Type B pancreatic cell (in vitro differentiated cells): ENCODE measurements at regions not wholly inside any gene's neighbourhood (a gene's known extent, or its start where the extent isn't known, plus 50 kb on each side); places are given as distances from the start of the nearest gene placed in this dataset.

Experiments
- DNase-seq: peaks from one replicate; pipeline ENCODE4 v3.0.0; 2021; ENCODE audit warnings: mixed read lengths; ENCODE audit not compliant: unreplicated experiment; ENCODE audit errors: extremely low spot score
- H3K27ac Mint-ChIP-seq: 2 replicates; pipeline ENCODE4 v1.8.0; 2021; ENCODE audit warnings: mild to moderate bottlenecking, mixed read lengths
- H3K27me3 Mint-ChIP-seq: 2 replicates; pipeline ENCODE4 v1.8.0; 2021; ENCODE audit warnings: mixed read lengths
- H3K36me3 Mint-ChIP-seq: 2 replicates; pipeline ENCODE4 v1.8.0; 2021; ENCODE audit warnings: mixed read lengths
- H3K4me1 Mint-ChIP-seq: one replicate; pipeline ENCODE4 v1.8.0; 2021; ENCODE audit warnings: mixed read lengths; ENCODE audit not compliant: unreplicated experiment
- H3K4me3 Mint-ChIP-seq: 2 replicates; pipeline ENCODE4 v1.8.0; 2021; ENCODE audit warnings: mild to moderate bottlenecking, mixed read lengths
- H3K9me3 Mint-ChIP-seq: 2 replicates; pipeline ENCODE4 v1.8.0; 2021; ENCODE audit warnings: mixed read lengths
- TF ChIP-seq, protein P1 (sequence below): fragments of 200-600 bp; sonication (generic); conservative IDR thresholded peaks from 2 replicates; pipeline ENCODE4 v1.5.0; 2021; ENCODE audit warnings: antibody characterized with exemption, mild to moderate bottlenecking

DNA sequence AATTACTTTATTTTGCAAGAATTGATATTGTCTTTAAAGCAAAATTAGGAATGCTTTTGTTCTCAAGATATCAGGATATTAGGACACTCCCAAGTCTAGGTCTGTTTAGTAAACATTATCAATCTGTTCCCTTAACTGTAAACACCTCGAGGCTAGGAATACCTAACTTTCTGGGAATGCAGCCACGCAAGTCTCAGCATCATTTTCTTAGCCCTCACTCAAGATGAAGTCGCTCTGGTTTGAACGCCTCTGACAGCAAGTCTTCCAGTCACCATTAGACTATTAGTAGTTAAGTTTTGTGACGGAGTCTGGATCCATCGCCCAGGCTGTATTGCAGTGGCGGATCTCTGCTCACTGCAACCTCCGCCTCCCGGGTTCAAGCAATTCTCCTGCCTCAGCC is 128.0 kb upstream of the MYO3A start:
- H3K4me1 Mint-ChIP-seq = no peaks in the 10 kb centered on the region
- TF ChIP-seq, protein P1, sequence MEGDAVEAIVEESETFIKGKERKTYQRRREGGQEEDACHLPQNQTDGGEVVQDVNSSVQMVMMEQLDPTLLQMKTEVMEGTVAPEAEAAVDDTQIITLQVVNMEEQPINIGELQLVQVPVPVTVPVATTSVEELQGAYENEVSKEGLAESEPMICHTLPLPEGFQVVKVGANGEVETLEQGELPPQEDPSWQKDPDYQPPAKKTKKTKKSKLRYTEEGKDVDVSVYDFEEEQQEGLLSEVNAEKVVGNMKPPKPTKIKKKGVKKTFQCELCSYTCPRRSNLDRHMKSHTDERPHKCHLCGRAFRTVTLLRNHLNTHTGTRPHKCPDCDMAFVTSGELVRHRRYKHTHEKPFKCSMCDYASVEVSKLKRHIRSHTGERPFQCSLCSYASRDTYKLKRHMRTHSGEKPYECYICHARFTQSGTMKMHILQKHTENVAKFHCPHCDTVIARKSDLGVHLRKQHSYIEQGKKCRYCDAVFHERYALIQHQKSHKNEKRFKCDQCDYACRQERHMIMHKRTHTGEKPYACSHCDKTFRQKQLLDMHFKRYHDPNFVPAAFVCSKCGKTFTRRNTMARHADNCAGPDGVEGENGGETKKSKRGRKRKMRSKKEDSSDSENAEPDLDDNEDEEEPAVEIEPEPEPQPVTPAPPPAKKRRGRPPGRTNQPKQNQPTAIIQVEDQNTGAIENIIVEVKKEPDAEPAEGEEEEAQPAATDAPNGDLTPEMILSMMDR = no peak
- no peaks in the 10 kb centered on the region for H3K36me3 Mint-ChIP-seq
- no peak overlapping the region for H3K4me3 Mint-ChIP-seq
- DNase-seq = no peak
- no peak overlapping the region for H3K27ac Mint-ChIP-seq
- peaks cover 34% of the 10 kb centered on the region for H3K27me3 Mint-ChIP-seq
- H3K9me3 Mint-ChIP-seq = no peaks in the 10 kb centered on the region

DNA sequence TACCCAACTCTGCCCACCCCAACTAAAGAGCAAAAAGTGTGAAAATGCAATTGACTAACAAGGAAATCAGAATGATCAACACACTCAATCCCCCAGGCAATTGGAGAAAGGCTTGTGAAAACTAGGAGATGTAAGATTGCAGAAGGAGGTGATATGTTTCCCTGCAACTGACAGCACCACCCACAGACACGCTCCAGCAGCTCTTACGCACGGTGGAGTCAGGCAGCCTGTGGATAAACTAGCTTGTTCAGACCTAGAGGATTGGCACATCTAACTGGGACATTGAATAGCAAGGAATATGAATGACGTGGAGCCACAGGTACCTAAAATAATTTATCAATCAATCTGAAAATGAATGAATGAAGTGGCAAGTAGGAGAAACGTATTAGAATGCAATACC is 125.7 kb upstream of the MYO3A start:
- Mint-ChIP-seq H3K27ac (no peak overlapping the region), H3K27me3 (peaks cover 49% of the 10 kb centered on the region), H3K36me3 (no peaks in the 10 kb centered on the region), H3K4me3 (no peak overlapping the region), H3K4me1 (no peaks in the 10 kb centered on the region), H3K9me3 (no peaks in the 10 kb centered on the region)
- TF ChIP-seq, protein P1 = no peak
- DNase-seq = no peak

DNA sequence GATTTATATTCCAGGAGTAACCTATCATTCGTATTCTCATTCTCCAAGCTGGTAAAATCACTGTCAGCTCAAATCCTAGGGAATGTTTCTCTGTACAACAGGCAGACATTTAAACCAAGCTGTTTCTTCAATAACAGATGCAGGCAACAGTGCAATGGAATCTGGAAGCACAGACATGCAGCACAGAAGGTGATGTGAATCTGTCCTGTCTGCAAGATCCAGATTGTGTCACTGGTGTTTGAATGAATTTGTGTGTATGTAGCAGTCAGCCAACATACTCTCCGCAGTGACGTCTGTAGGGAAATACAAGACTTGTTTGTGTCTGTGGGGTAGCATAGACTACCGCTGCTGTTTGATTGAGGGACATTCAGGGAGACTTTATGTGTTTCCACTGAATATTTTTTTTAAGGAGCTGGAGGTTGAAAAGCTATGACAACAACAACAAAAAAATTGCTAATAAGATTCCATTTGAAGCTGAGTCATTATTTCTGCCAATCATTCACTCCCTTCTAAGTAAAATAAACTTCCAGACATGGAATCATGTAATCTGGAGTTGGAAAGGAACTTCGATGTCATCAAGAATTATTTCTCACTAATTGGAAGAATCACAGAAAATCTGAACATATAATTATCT is 122.9 kb upstream of the MYO3A start:
- Mint-ChIP-seq H3K27me3 (peaks cover 63% of the 10 kb centered on the region), H3K9me3 (no peaks in the 10 kb centered on the region), H3K27ac (no peak overlapping the region), H3K4me1 (peaks cover 5% of the 10 kb centered on the region), H3K4me3 (no peak overlapping the region), H3K36me3 (no peaks in the 10 kb centered on the region)
- TF ChIP-seq, protein P1 = no peak
- DNase-seq = no peak

DNA sequence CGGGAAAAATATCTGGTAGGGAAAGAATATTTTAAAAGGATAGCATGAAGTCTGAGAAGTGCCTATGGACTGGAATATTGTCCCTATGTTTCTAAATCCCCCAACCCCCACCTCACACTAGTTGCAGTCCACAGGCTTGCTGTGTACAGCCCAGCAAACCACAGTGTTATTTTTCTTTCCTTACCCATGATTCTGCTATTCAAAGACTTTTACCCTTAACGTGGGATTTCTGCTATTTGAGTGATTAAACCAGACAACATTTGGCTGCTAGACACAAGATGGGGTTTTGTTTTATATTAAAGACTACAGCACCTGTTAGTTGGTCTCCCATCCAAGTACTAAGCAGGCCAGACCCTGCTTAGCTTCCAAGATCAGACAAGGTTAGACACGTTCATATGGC is 120.5 kb upstream of the MYO3A start:
- H3K27me3 Mint-ChIP-seq = peaks cover 71% of the 10 kb centered on the region
- TF ChIP-seq, protein P1 = no peak
- H3K9me3 Mint-ChIP-seq = no peaks in the 10 kb centered on the region
- H3K27ac Mint-ChIP-seq = no peak overlapping the region
- no peaks in the 10 kb centered on the region for H3K36me3 Mint-ChIP-seq
- H3K4me1 Mint-ChIP-seq = peaks cover 7% of the 10 kb centered on the region
- H3K4me3 Mint-ChIP-seq = no peak overlapping the region
- no peak for DNase-seq

DNA sequence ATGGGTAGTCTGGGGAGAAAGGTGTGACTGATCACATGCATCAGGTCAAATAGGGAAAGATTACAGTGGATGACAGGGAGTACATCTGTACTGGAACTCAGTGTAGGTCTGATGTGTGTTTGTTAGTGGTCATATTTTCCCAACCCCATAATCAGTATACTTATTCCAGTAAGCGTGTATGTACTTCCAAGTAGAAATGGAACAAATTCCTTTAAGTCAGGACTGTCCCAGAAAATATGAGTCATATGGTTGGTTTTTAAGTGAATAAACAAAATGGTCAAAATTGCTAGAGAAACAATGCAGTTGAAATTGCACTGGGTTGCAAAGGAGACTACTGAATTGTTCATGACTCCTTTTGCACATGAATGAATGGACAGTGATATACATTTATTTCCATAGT is 118.8 kb upstream of the MYO3A start:
- no peak overlapping the region for H3K4me3 Mint-ChIP-seq
- no peak for DNase-seq
- H3K36me3 Mint-ChIP-seq = no peaks in the 10 kb centered on the region
- no peaks in the 10 kb centered on the region for H3K9me3 Mint-ChIP-seq
- TF ChIP-seq, protein P1 = no peak
- H3K27ac Mint-ChIP-seq = no peak overlapping the region
- peaks cover 80% of the 10 kb centered on the region for H3K27me3 Mint-ChIP-seq
- peaks cover 7% of the 10 kb centered on the region for H3K4me1 Mint-ChIP-seq
